Testis (tissue), 2 donors: ENCODE measurements at regions not wholly inside any gene's neighbourhood (a gene's known extent, or its start where the extent isn't known, plus 50 kb on each side); places are given as distances from the start of the nearest gene placed in this dataset.

Source experiments
- DNase-seq: peaks from one replicate; pipeline ENCODE4 v3.0.0-alpha.2; 2019
- H3K27ac ChIP-seq, 2 donors: fragments of 200-600 bp; sonication (generic); one replicate each; pipeline ENCODE4 v1.5.1; 2019
- H3K27me3 ChIP-seq: fragments of 200-600 bp; sonication (generic); one replicate; pipeline ENCODE4 v1.5.1; 2019
- H3K36me3 ChIP-seq: fragments of 200-600 bp; sonication (generic); one replicate; pipeline ENCODE4 v1.5.1; 2017; ENCODE audit warnings: low read depth; ENCODE audit errors: missing control alignments
- H3K4me1 ChIP-seq: fragments of 200-600 bp; sonication (generic); one replicate; pipeline ENCODE4 v1.5.1; 2019
- H3K4me3 ChIP-seq, 2 donors: fragments of 200-600 bp; sonication (generic); one replicate each; pipeline ENCODE4 v1.5.1; 2017 to 2019
- H3K9me3 ChIP-seq: fragments of 200-600 bp; sonication (generic); one replicate; pipeline ENCODE4 v1.5.1; 2017
- POLR2A ChIP-seq: fragments of 450-650 bp; IDR thresholded peaks from one replicate; pipeline ENCODE4 v1.6.1; 2017; ENCODE audit warnings: antibody characterized with exemption, mild to moderate bottlenecking, moderate library complexity
- WGBS, 2 donors: methylation state at CpG; one replicate each; pipeline ENCODE4 v1.1.5; 2018; 5-methylcytosine and 5-hydroxymethylcytosine counted together
- intact Hi-C: fragments of 100-400 bp; cut with DNase I; formaldehyde crosslinking; loops from one replicate; pipeline ENCODE4 v1.15.1; 2023; ENCODE audit warnings: low total_unique reads
- TF ChIP-seq, protein P1 (sequence below), 3 experiments: fragments of 450-650 bp in 2 of 3; fragments of 200-600 bp in 1 of 3; sonication (generic) in 1 of 3; IDR thresholded peaks; one replicate each; pipeline ENCODE4 v1.5.1; 2016 to 2019; ENCODE audit warnings: antibody characterized with exemption in 3 of 3, mild to moderate bottlenecking in 2 of 3, moderate library complexity in 1 of 3

DNA sequence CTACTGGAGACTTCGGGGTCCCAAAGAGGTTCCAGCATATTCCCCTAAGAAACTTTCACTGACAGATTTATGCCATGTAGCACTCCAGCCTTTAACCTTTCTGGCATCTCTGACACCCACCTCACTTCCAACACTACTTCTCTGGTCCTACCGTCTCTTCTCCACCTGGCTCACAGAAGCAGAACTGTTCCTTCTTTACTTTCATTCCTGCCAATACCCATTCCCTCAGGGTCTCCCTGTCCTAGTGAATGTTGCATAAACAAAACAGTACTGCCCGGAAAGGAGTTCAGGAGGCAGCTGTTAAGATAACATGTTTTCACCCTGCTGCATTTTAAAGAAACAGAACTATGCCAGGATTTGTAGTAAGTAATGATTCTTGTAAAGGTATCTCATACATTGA is 136.0 kb upstream of the MIR17HG start:
- Histone ChIP-seq H3K4me3 (no peak overlapping the region), H3K36me3 (no peaks in the 10 kb centered on the region), H3K27ac (no peak overlapping the region), H3K9me3 (no peaks in the 10 kb centered on the region), H3K4me1 (no peaks in the 10 kb centered on the region), H3K27me3 (no peaks in the 10 kb centered on the region)
- DNase-seq: no peak
- WGBS, 2 donors: 43 to 57% methylated on average over 3 of the region's 3 CpGs
- intact Hi-C loops: no loop called here
- TF ChIP-seq, protein P1, sequence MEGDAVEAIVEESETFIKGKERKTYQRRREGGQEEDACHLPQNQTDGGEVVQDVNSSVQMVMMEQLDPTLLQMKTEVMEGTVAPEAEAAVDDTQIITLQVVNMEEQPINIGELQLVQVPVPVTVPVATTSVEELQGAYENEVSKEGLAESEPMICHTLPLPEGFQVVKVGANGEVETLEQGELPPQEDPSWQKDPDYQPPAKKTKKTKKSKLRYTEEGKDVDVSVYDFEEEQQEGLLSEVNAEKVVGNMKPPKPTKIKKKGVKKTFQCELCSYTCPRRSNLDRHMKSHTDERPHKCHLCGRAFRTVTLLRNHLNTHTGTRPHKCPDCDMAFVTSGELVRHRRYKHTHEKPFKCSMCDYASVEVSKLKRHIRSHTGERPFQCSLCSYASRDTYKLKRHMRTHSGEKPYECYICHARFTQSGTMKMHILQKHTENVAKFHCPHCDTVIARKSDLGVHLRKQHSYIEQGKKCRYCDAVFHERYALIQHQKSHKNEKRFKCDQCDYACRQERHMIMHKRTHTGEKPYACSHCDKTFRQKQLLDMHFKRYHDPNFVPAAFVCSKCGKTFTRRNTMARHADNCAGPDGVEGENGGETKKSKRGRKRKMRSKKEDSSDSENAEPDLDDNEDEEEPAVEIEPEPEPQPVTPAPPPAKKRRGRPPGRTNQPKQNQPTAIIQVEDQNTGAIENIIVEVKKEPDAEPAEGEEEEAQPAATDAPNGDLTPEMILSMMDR (IDR thresholded peaks at IDR 0.05): no peak
- no peak for TF ChIP-seq POLR2A

DNA sequence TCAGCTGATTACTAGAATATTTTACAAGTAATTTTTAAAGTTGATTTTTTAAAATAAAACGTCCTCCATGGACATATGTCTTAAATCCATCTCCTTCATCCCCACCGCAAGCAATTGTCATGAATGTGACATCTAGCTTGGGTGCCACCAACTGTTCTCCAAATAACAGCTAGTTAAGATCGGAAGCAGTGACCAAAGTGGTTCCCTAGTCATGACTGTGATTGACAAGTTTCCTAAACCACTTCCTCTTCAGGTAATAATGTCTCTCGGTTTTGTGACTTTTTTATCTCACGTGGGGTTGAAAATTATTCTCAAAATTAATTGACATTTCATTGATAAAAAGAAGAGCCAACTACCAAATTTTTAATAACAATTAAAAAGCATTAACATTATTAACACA is 135.3 kb upstream of the MIR17HG start:
- H3K27me3 ChIP-seq: no peaks in the 10 kb centered on the region
- DNase-seq: no peak
- H3K4me1 ChIP-seq: no peaks in the 10 kb centered on the region
- intact Hi-C loops: no loop called here
- no peaks in the 10 kb centered on the region for H3K9me3 ChIP-seq
- TF ChIP-seq POLR2A: no peak
- TF ChIP-seq, protein P1 (IDR thresholded peaks at IDR 0.05): no peak
- H3K4me3 ChIP-seq: no peak overlapping the region
- H3K36me3 ChIP-seq: no peaks in the 10 kb centered on the region
- 52 to 57% methylated on average over 5 of the region's 5 CpGs for WGBS, 2 donors
- H3K27ac ChIP-seq: no peak overlapping the region

DNA sequence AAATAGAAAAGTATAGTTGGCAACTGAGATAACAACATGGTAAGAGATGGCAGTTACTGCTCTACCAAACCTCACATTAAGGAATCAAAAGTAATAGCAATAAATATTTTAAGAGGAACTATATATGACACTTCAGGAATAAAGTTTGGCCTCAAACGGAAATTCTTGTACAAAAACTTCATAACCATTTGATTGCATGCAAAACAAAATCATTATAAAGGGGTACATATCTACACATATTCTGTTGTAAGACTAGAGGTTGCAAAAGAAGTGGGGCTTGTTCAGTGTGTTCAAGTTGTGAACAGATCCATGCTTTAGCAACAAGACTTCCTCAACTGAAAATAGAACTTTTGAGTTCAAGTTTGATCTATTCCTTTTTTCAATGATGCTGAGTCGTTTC is 133.5 kb upstream of the MIR17HG start:
- no peak overlapping the region for H3K27ac ChIP-seq
- no peak for DNase-seq
- TF ChIP-seq, protein P1 (IDR thresholded peaks at IDR 0.05): no peak
- TF ChIP-seq POLR2A: no peak
- WGBS, 2 donors: 76 to 81% methylated on average over 2 of the region's 2 CpGs
- H3K36me3 ChIP-seq: no peaks in the 10 kb centered on the region
- no peaks in the 10 kb centered on the region for H3K27me3 ChIP-seq
- H3K4me3 ChIP-seq: no peak overlapping the region
- no peaks in the 10 kb centered on the region for H3K4me1 ChIP-seq
- no peaks in the 10 kb centered on the region for H3K9me3 ChIP-seq
- intact Hi-C loops: no loop called here

DNA sequence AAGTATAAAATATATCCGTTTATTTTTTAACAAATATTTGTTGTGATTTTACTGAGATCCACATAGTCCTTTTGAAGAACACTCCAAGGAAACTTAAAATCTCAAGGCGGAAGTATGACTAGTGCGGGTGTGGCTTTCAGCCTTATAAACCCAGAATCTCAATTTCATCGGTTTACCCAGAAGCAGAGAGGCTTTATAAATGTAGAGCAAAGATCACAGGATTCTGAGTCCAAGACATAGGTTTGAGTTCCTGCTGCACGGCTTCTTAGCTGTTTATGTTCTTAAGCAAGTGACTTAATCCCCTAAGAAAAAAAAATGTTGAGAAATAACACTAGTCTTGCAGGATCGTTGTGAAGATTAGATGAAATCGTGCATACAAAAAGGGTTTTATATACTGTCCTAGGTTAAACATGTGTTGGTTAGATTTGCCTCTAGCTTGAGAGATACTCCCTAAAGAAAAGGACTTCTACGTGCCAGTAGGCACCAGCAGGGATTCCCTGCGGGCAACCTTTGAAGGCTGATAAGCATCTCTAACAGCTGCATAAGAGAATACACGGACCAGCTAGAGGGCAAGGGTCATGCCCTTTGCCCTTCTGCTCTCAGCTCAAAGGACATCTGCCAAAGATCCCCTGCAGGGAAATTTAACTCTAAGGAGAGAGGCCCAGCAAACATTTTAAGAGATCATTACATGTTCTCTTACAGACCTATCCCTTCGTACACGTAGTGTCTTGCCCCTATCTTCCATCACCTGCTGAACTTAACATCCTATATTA is 130.4 kb upstream of the MIR17HG start:
- Histone ChIP-seq H3K4me3 (no peak overlapping the region), H3K9me3 (no peaks in the 10 kb centered on the region), H3K27me3 (no peaks in the 10 kb centered on the region), H3K4me1 (no peaks in the 10 kb centered on the region), H3K27ac (no peak overlapping the region), H3K36me3 (no peaks in the 10 kb centered on the region)
- TF ChIP-seq POLR2A: no peak
- TF ChIP-seq, protein P1 (IDR thresholded peaks at IDR 0.05): no peak
- intact Hi-C loops: no loop called here
- DNase-seq: no peak
- 34 to 52% methylated on average over 12 of the region's 12 CpGs for WGBS, 2 donors

DNA sequence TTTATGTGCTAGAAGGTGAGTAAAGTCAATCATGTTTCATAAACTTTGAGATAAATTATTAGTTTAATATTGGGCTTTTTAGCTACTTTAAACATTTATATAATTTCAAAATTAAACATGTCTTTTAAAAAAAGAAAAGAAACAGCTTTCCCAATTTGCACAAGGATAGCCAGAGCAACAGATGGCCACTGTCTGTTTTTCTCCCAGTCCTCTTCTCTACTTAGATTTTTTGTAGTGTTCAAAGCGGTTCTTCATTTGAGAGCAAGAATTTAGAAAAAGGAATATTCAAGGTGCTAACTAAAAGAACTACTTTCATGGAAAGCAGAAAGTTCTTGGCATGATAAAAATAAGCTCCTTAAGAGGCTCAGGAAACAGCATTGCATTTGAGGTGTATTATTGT is 128.3 kb upstream of the MIR17HG start:
- Histone ChIP-seq H3K4me1 (no peaks in the 10 kb centered on the region), H3K27me3 (no peaks in the 10 kb centered on the region), H3K4me3 (no peak overlapping the region), H3K36me3 (no peaks in the 10 kb centered on the region), H3K9me3 (no peaks in the 10 kb centered on the region), H3K27ac (no peak overlapping the region)
- TF ChIP-seq, protein P1 (IDR thresholded peaks at IDR 0.05): no peak
- no peak for TF ChIP-seq POLR2A
- intact Hi-C loops: no loop called here
- 66 to 74% methylated on average over 1 of the region's 1 CpG for WGBS, 2 donors
- DNase-seq: no peak
